IPS-18c (cell line): ENCODE measurements at regions not wholly inside any gene's neighbourhood (a gene's known extent, or its start where the extent isn't known, plus 50 kb on each side); places are given as distances from the start of the nearest gene placed in this dataset.
"Not testable (repeated sequence)": the region's sequence is repeated elsewhere in the genome, so short reads cannot be mapped to it uniquely, and the experiment has no call there.

Experiments
- H3K4me3 ChIP-seq: 2 replicates; pipeline ENCODE4 v1.7.0; 2013; ENCODE audit warnings: low read depth, mild to moderate bottlenecking, low read length, moderate library complexity; ENCODE audit not compliant: insufficient read depth
- H3K9me3 ChIP-seq: one replicate; pipeline ENCODE4 v1.6.1; 2013; ENCODE audit warnings: mild to moderate bottlenecking, low read length, moderate library complexity; ENCODE audit not compliant: control insufficient read depth, insufficient read depth

DNA sequence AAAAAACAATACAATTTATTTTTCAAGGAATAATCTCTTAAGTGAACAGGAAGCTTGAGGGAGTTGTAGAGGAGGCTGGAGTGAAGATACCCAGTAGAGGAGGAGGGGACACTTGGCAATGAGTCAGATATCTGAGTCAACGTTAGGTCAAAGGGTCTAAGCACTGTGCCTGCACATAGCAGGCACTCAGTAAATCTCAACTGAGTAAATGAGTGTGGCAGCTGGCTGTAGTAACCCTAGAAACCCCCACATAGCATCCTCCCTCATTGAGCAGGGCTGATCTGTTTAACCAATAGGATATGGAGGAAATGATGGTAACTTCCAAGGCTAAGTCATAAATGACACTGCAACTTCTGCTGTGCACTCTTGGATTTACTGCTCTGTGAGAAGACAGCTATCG, 186.0 kb upstream of the FAM241A start:
- no peak overlapping the region for H3K4me3 ChIP-seq

DNA sequence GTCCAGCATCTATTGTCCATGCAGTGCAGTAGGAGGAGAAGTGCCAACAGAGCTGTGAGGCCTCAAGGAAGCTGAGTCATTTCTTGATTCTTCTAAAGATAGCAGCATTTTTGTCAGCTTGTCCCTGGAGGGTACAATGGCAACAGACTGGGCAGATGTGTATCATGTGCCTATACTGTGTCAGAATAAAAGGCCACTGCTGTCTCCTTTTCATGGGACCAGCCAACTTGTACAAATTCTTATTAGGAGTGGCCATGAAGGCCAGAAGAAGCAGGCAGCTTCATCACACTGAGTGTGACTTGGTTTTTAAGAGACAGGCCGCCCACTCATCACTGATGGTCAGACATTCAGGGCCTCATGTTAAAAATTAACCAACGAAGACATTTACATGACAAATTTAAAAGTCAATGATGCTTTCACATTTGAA, 185.0 kb upstream of the FAM241A start:
- Histone ChIP-seq H3K9me3 (no peaks in the 10 kb centered on the region), H3K4me3 (no peak overlapping the region)

More for the DNA sequence above, 186.0 kb upstream of the FAM241A start:
- H3K9me3 ChIP-seq: no peaks in the 10 kb centered on the region

GRCh38 chr4:111961026-111961425, 184.2 kb upstream of the FAM241A start:
- H3K9me3 ChIP-seq, H3K4me3 ChIP-seq: not testable (repeated sequence)

DNA sequence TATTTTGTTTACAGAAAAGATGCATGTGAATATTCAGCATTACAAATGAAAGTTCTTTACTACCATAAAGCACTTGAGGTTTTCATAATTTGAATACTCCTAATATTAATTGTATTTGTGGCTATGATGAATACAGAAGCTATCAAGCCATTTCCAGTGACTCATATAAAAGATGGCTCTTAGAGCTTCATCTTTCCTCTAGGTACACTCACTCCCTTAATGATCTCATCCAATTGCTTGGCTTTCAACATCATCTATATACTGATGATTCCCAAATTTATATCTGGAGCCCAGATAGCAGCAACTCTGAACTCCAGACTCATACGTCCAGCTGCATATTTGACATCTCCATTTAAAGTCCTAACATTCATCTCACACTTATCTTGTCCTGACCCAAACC, 183.4 kb upstream of the FAM241A start:
- H3K9me3 ChIP-seq: no peaks in the 10 kb centered on the region

DNA sequence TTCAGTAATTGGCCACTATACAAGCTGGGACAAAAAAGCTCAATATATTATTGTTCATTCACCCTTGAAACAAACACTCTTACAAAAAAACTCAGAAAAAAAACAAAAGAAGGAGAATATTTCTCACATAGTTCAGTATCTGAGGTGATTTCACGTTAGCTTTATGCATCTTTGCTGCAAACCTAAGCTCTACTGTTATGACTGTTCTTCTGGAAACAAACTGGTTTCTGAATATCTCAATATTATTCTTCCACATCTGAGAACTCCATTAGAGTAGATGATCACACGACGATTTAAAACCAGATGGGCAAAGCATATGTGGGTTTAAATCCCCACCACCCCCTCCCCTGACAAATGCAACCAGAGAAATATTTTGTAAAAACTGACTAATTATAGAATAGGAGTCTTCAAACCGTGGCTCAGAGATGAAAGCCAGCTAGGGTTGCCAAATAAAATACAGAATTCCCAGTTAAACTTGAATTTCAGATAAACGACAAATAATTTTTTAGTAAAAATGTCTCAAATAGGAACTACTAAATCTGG, 182.0 kb upstream of the FAM241A start:
- no peaks in the 10 kb centered on the region for H3K9me3 ChIP-seq
- H3K4me3 ChIP-seq: no peak overlapping the region

More for the DNA sequence above, 183.4 kb upstream of the FAM241A start:
- no peak overlapping the region for H3K4me3 ChIP-seq

GRCh38 chr4:111977419-111977965, 167.8 kb upstream of the FAM241A start:
- no peak overlapping the region for H3K4me3 ChIP-seq
- peaks cover 2% of the 10 kb centered on the region for H3K9me3 ChIP-seq

DNA sequence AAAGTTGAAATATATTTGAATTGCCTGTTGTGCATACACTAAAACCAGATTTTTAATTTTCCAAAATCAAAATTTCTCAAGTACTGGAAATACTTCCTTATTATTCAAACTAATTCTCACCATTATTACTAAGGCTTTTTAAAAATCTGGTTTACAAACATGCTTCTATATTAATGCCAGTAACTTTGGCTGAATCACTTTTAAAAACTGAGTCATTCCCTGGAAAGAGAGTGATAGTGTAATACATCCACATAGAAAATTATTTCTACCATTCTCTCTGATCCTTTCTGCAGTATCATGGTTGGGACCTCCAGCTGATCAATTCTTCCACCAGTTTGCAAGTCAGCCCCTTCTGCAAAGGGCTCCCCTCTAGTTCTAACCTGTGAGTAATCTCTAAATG, 165.3 kb upstream of the FAM241A start:
- H3K9me3 ChIP-seq: peaks cover 2% of the 10 kb centered on the region
- no peak overlapping the region for H3K4me3 ChIP-seq

DNA sequence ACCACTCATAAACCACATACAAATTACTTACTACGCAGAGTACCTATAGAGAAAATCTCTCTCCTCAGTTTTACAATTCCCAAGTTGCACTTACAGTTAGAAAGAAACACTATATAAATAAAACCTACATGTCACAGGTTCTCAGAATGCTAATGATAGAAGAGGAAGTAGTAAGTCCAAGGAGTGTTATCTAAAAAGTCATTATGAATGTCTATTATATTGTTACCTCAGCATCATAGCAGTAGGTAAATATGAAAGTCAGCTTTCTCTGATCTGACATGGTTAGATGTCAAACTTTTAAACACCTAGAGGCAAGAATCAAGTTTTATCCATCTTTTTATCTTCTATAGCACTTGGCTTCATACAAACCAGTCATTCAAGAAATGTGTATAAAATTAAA, 163.2 kb upstream of the FAM241A start:
- Histone ChIP-seq H3K4me3 (no peak overlapping the region), H3K9me3 (peaks cover 2% of the 10 kb centered on the region)

GRCh38 chr4:111984169-111984819, 161.0 kb upstream of the FAM241A start:
- H3K4me3 ChIP-seq: no peak overlapping the region

GRCh38 chr4:111985426-111985825, 159.8 kb upstream of the FAM241A start:
- Histone ChIP-seq H3K4me3 (no peak overlapping the region), H3K9me3 (no peaks in the 10 kb centered on the region)

More at GRCh38 chr4:111984169-111984819, 161.0 kb upstream of the FAM241A start:
- H3K9me3 ChIP-seq: no peaks in the 10 kb centered on the region

DNA sequence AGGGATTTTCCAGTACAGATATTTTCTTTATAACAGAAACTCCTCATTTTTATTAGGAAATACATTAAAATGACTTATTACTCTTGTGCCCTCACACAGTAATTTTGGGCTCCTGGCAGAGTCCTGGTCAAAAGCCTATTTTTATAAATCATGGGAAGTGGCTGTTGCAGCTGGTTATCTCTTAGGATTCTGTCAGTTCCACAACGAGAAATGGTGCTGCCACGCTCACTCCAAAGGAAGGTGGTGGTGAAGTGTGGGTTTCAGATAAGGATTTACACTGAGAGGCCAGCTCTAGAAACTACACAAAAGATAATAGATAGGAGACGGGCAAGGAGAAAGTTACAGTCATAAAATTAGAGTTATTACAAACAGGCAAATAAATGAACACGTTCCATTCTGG, 159.2 kb upstream of the FAM241A start:
- no peaks in the 10 kb centered on the region for H3K9me3 ChIP-seq
- no peak overlapping the region for H3K4me3 ChIP-seq

GRCh38 chr4:111988514-111988913, 156.7 kb upstream of the FAM241A start:
- no peak overlapping the region for H3K4me3 ChIP-seq

DNA sequence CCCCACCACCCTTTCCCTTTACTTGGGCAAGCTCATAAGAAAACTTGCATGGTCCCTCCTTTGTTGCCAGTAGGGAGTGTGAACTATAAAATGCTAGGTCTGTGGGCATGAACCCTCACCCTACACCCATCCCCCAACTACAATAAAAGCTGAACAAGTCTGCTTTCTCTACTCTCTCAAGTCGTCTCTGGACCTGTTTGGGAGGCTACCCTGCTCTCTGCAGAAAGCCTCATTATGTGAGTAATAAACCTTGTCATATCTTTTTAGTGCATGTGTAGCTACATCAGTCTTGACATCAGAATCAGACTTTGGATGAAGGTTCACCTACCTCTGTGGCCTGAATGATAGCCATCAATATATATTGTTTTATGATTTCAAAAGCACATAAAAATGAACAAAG, 155.4 kb upstream of the FAM241A start:
- Histone ChIP-seq H3K9me3 (no peaks in the 10 kb centered on the region), H3K4me3 (no peak overlapping the region)

More at GRCh38 chr4:111988514-111988913, 156.7 kb upstream of the FAM241A start:
- no peaks in the 10 kb centered on the region for H3K9me3 ChIP-seq

- Histone ChIP-seq H3K4me3 (no peak overlapping the region), H3K9me3 (no peaks in the 10 kb centered on the region)
Observed at GRCh38 chr4:111991163-111991562, 154.1 kb upstream of the FAM241A start.

GRCh38 chr4:111991797-111992196, 153.5 kb upstream of the FAM241A start:
- Histone ChIP-seq H3K4me3 (no peak overlapping the region), H3K9me3 (no peaks in the 10 kb centered on the region)

- no peak overlapping the region for H3K4me3 ChIP-seq
- no peaks in the 10 kb centered on the region for H3K9me3 ChIP-seq
Observed at GRCh38 chr4:111992351-111993168, 152.7 kb upstream of the FAM241A start.

DNA sequence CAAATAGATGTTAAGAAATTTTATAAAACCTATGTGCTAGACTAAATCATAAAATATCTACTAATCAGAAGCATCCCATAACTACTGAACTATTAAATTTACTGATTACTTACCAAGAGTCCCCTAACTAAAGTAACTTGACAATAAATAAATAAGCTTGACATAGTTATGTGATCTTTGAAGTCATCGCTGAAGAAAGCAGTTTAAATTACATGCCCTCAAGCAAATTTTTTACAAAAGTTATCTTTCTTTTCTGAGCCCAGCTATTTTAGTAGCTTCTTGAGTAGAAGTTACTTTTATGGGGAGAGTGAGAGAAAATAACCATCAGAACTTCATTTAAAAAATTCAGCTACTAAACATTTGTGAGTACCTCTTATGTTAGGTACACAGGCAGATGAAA, 150.9 kb upstream of the FAM241A start:
- Histone ChIP-seq H3K9me3 (no peaks in the 10 kb centered on the region), H3K4me3 (no peak overlapping the region)

DNA sequence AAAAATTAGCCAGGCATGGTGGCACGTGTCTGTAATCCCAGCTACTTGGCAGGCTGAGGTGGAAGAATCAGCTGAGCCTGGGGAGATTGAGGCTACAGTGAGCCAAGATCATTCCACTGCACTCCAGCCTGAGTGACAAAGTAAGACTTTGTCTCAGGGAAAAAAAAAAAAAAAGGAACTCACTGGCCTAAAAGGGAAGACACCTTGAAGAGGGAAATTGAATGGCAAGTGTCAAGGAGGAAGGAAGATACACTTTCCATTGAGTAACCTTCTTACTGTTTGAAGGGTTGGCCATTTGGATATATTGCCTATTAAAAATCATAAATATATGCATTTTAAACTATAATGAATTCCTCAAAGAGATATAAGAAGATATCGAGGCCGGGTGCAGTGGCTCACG, 147.5 kb upstream of the FAM241A start:
- Histone ChIP-seq H3K4me3 (no peak overlapping the region), H3K9me3 (no peaks in the 10 kb centered on the region)
